Skin epidermis (tissue), 12 donors: ENCODE measurements at regions not wholly inside any gene's neighbourhood (a gene's known extent, or its start where the extent isn't known, plus 50 kb on each side); places are given as distances from the start of the nearest gene placed in this dataset.
"Not testable (repeated sequence)": the region's sequence is repeated elsewhere in the genome, so short reads cannot be mapped to it uniquely, and the experiment has no call there.

Experiments
- H3K27ac ChIP-seq, 21 experiments: fragments of 200-600 bp; sonication (generic) in 11 of 21; one replicate each; pipeline ENCODE4 v1.5.0; 2020; ENCODE audit warnings: mild to moderate bottlenecking in 3 of 21, inconsistent platforms in 2 of 21, moderate library complexity in 2 of 21
- H3K4me3 ChIP-seq, 7 experiments: fragments of 200-600 bp; sonication (generic) in 2 of 7; one replicate each; pipeline ENCODE4 v1.5.0; 2020; ENCODE audit warnings: inconsistent platforms in 2 of 7, mild to moderate bottlenecking in 2 of 7, moderate library complexity in 1 of 7

DNA sequence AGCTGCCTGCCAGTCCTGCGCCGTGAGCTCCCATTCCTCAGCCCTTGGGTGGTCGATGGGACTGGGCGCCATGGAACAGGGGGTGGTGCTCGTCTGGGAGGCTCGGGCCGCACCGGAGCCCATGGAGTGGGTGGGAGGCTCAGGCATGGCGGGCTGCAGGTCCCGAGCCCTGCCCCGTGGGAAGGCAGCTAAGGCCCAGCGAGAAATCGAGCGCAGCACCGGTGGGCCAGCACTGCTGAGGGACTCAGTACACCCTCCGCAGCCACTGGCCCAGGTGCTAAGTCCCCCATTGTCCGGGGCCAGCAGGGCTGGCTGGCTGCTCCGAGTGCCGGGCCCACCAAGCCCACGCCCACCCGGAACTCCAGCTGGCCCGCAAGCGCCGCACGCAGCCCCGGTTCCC is 501.0 kb upstream of the BRINP1 start:
- H3K27ac ChIP-seq, H3K4me3 ChIP-seq: not testable (repeated sequence)

GRCh38 chr9:119868694-119869093 is 499.5 kb upstream of the BRINP1 start:
- no peak overlapping the region for H3K4me3 ChIP-seq
- H3K27ac ChIP-seq, result no peak overlapping the region

DNA sequence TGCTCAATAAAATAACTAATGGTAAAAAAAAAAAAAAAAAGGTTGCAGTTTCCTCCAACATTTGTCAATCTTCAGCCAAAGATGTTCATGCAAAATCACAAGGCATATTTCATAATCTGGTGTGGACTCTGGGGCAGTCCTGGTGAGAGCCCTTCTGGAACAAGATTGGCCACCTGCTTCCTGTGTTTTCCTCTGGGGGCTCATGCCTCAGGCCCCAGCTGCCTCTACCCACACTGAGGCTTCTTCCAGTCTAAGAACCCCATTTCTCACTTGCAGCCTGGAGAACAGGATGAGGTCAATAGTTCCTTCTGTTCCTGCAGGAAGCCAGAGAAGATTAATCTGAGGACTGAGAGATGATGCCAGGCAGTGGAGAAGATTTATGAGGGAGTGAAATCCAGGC is 492.6 kb upstream of the BRINP1 start:
- no peak overlapping the region for H3K27ac ChIP-seq
- no peak overlapping the region for H3K4me3 ChIP-seq

GRCh38 chr9:119859128-119859527 is 489.9 kb upstream of the BRINP1 start:
- no peak overlapping the region for H3K27ac ChIP-seq
- H3K4me3 ChIP-seq, result no peak overlapping the region

GRCh38 chr9:119853126-119853525 is 483.9 kb upstream of the BRINP1 start:
- Histone ChIP-seq H3K27ac (no peak overlapping the region), H3K4me3 (no peak overlapping the region)

DNA sequence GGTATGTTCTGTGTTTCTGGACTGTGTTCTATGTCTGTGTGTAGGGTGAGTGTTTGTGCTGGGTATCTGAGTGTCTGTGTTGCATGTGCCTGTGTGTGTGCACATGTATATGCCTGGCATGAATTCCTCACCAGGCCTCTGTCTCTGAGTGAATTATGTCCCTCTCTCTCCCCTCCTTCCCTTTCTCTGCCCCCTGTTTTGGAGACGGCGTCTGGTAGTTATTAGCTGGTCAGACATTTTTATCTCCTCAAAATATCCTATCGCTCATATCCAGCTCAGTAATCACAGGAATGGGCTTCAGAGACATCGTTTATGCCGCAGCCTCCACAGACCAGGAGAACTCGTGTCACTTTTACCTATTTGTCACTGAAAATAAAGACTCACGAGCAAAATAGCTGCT is 483.2 kb upstream of the BRINP1 start:
- H3K4me3 ChIP-seq, result no peak overlapping the region
- no peak overlapping the region for H3K27ac ChIP-seq

DNA sequence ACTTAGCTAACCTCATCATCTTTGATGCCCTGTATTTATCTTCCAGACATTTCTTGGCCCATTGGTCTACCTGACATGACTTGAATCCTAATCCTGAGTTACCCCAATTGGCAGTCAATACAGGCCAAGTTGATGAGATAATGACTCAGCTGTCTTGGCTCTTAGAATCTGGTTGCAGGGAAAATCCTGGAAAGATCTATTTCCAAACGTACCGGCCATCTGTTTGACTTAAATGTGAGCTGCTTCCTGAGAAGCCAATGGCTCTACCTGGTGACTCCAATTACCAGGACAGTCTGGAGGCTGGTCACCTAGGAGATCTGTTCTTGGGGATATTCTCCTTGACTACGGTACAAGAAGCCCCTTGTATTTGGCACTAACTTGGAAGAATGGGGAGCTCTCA is 475.2 kb upstream of the BRINP1 start:
- Histone ChIP-seq H3K27ac (no peak overlapping the region), H3K4me3 (no peak overlapping the region)

GRCh38 chr9:119841016-119841415 is 471.8 kb upstream of the BRINP1 start:
- Histone ChIP-seq H3K4me3 (no peak overlapping the region), H3K27ac (no peak overlapping the region)

GRCh38 chr9:119839888-119840287 is 470.7 kb upstream of the BRINP1 start:
- no peak overlapping the region for H3K4me3 ChIP-seq
- no peak overlapping the region for H3K27ac ChIP-seq

GRCh38 chr9:119838210-119838609 is 469.0 kb upstream of the BRINP1 start:
- H3K4me3 ChIP-seq, result no peak overlapping the region
- no peak overlapping the region for H3K27ac ChIP-seq

DNA sequence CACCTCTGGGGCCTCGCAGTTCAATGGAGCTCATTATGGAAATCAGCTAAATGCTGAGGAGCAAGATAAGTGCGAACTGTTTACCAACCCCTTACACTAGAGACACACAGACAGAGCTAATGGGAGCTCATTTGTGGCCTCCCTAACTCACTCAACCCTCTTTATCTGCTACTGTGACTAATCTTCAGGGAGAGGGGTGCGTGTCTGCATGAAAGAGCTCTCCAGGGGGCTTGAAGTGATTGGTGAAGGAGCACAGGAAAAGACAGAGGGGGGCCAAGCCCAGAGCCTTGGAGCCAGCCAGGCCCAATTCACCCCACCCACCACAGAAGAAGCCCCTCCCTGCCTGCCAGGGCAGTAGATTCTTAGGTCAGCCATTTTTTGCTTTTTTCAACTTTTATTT is 466.8 kb upstream of the BRINP1 start:
- no peak overlapping the region for H3K27ac ChIP-seq
- H3K4me3 ChIP-seq, result no peak overlapping the region

- H3K4me3 ChIP-seq, result no peak overlapping the region
- H3K27ac ChIP-seq, result no peak overlapping the region
Observed at GRCh38 chr9:119834064-119834620, 464.9 kb upstream of the BRINP1 start.

DNA sequence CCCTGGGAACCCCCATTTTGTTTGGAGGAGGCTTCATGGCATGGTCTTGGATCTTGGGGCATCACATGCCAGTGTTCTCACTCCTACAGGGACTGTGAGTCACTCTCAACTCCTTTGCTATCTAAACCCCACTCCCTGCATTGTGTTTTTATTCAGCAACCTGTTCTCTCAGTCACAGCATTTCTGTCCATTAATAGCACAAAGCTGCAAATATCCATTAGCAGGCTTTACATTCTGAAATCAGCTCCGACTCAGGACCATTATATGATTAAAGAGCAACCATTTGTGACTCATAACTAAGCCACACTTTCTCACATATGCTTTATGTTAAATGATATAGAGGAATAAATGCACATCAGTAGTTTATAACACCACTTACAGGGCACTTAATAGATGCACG is 462.1 kb upstream of the BRINP1 start:
- Histone ChIP-seq H3K4me3 (no peak overlapping the region), H3K27ac (no peak overlapping the region)

DNA sequence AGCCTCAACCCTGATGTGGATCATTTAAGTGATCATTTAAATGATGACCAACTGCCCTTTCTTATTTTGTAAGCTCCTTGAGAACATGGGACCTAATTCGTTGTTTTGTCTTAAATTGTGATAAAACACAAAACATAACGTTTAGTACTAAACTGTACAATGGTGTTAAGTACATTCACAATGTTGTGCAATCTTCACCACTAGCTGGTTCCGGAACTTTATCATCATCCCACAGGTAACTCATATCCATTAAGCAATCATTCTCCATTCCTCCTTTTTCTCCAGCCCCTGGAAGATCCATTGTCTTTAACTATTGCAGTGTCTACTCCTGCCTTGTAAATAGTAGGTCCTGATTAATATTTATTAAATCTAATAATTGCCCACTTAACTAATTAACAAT is 460.5 kb upstream of the BRINP1 start:
- Histone ChIP-seq H3K4me3 (no peak overlapping the region), H3K27ac (no peak overlapping the region)

- no peak overlapping the region for H3K4me3 ChIP-seq
- H3K27ac ChIP-seq, result no peak overlapping the region
Observed at GRCh38 chr9:119829186-119829585, 460.0 kb upstream of the BRINP1 start.

GRCh38 chr9:119827526-119827925 is 458.3 kb upstream of the BRINP1 start:
- Histone ChIP-seq H3K4me3 (no peak overlapping the region), H3K27ac (no peak overlapping the region)

DNA sequence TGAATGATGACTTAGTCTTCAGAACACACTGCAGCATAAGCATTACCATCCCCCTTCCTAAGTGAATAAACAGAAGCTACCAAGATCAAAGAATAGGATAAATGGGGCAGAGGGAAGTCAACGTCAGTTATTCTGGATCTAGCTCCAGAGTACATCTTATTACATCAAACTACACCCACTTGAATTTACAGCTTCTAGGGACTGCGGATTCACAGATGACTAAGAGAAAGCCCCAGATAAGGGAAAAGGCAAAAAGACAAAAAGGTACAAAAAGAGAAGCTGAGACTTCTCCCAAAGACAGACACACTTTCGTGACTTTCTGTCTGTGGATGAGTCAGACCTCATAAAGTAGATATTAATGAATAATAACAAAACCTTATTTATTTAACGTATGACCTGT is 457.9 kb upstream of the BRINP1 start:
- H3K4me3 ChIP-seq, result no peak overlapping the region

GRCh38 chr9:119818726-119819435 is 449.6 kb upstream of the BRINP1 start:
- Histone ChIP-seq H3K27ac (no peak overlapping the region), H3K4me3 (no peak overlapping the region)

More for the DNA sequence above, 457.9 kb upstream of the BRINP1 start:
- H3K27ac ChIP-seq, result no peak overlapping the region

DNA sequence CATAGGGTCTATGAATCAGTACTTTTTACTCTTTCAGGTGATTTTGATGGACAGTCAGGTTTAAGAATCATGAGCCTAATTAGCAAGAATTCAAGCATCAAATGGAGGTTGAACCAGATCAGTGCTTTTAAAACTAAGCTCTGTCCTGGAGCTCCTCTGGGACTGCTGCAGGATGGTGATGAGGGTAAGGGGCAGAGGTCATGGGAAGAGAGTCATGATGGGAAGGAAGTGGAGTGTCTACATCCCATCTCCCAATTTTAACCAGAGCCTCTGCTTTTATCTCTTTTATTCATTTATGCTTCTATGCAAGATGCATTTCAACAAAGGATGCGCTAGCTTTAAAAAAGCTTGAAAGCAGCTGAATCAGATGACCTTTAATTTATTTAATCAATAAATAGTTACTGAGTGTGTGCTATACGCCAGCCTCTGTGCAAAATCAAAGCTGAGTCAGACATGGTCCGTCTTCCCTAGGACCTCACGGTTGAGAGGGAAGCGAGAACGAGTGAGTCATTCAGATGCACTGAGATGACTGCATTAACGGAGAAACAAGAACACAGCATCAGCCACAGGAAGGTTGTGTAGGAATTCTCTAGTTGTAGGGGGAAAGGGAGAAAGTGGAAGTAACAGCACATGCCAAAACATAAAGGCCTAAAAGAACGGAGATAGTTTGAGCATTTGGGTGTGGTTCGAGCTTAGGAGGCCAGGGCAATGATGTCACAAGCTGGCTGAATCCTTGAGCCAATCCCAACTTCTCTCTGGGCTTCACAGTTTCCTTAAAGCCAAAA is 441.6 kb upstream of the BRINP1 start:
- Histone ChIP-seq H3K27ac (peak overlapping the region in 2 of 21 experiments; percentile 56 to 80), H3K4me3 (no peak overlapping the region)

GRCh38 chr9:119803679-119804078 is 434.4 kb upstream of the BRINP1 start:
- Histone ChIP-seq H3K27ac (peak overlapping the region in 1 of 21 experiments; percentile 39), H3K4me3 (no peak overlapping the region)

DNA sequence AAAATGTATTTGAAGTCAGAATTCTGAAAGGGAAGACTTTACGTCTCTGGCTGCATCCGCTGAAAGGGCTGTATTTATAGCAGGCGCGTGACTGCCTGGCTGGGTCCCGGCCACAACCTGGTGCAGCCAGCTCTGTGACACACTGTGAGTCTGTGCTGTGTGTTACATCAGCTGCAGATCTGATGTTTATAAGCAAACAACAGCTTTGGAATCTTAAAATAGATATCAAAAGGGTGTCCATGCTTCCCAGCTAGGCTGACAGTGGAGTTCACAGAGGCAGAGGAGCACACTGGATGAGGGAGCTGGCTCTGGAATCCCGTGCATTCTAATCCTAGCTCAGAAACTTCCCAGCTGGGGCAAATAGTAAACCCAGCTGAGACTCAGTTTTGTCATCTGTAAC is 433.4 kb upstream of the BRINP1 start:
- Histone ChIP-seq H3K4me3 (no peak overlapping the region), H3K27ac (peak overlapping the region in 11 of 21 experiments; percentile 1 to 64 (median 39))
